GM12892 (cell line): ENCODE measurements at regions not wholly inside any gene's neighbourhood (a gene's known extent, or its start where the extent isn't known, plus 50 kb on each side); places are given as distances from the start of the nearest gene placed in this dataset.

Source experiments
- POLR2A ChIP-seq: IDR thresholded peaks from 2 replicates; pipeline ENCODE4 v1.6.1; 2011; ENCODE audit warnings: low read depth, low read length, control low read depth
- POLR2AphosphoS5 ChIP-seq: IDR thresholded peaks from 2 replicates; pipeline ENCODE4 v1.6.1; 2011; ENCODE audit warnings: low read depth, low read length, control low read depth

DNA sequence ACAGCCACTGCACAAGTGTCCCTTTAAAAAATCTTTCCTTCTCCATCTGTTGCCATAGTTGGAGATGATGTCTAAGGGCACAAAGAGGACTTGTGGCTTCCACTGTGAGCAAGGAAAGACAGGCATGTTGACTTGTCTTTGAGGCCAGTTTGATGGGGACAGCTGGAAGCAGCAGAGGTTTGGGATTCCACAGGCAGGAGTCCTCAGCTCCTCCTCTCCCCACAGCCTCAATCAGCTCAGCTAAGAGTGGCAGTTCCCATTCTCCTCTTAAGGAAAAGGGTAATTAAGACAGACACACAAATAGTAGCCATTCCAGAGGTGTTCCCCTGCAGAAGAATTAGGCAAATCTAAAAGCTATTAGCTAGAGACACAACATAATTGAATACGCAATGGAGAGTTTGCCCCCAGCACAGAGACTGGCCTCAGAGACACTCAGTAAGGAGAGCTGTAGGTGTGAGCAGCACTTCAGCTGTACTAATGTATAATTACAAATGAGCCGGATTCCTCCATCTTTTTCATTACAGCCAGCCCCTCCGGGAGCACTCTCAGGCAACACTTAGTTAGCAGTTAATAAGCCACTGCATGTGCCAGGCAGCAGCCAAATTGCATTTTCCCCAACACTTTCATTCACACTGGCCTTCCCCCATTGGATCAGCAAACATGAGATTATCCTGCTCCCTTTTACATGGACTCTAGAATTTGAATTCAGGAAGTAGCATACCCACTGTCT lies 434.0 kb downstream of the FOXO1 start:
- no peak for TF ChIP-seq POLR2A
- no peak for TF ChIP-seq POLR2AphosphoS5
